ENCODE measurements at regions not wholly inside any gene's neighbourhood (a gene's known extent, or its start where the extent isn't known, plus 50 kb on each side); places are given as distances from the start of the nearest gene placed in this dataset.

- TF ChIP-seq CTCF (conservative IDR thresholded peaks at IDR 0.05; ENCODE audit: low read length) (no peak), EZH2phosphoT487 (IDR thresholded peaks at IDR 0.05; ENCODE audit: borderline replicate concordance, low read depth, low read length) (no peak)
Measured at GRCh38 chr3:174791161-174791560, 68.0 kb upstream of the NAALADL2 start.
